ENCODE measurements at regions not wholly inside any gene's neighbourhood (a gene's known extent, or its start where the extent isn't known, plus 50 kb on each side); places are given as distances from the start of the nearest gene placed in this dataset.

GRCh38 chr2:234739061-234739460 is 212.8 kb upstream of the SH3BP4 start:
- H3K4me3 ChIP-seq (ENCODE audit: low read depth, low read length) = no peak overlapping the region
- no peak for DNase-seq (ENCODE audit: low read depth)
- TF ChIP-seq POLR2A (IDR thresholded peaks at IDR 0.05; ENCODE audit: extremely low read depth, insufficient read length) (no peak), MAX (IDR thresholded peaks at IDR 0.05; ENCODE audit: low read depth, low read length) (no peak), CTCF (IDR thresholded peaks at IDR 0.05; ENCODE audit: low read depth, low read length) (no peak), MYC (IDR thresholded peaks at IDR 0.05; ENCODE audit: low read depth, low read length) (no peak)

GRCh38 chr2:234735829-234736228 is 216.0 kb upstream of the SH3BP4 start:
- H3K4me3 ChIP-seq (ENCODE audit: low read depth, low read length) = no peak overlapping the region
- TF ChIP-seq MYC (IDR thresholded peaks at IDR 0.05; ENCODE audit: low read depth, low read length) (no peak), MAX (IDR thresholded peaks at IDR 0.05; ENCODE audit: low read depth, low read length) (no peak), CTCF (IDR thresholded peaks at IDR 0.05; ENCODE audit: low read depth, low read length) (no peak), POLR2A (IDR thresholded peaks at IDR 0.05; ENCODE audit: extremely low read depth, insufficient read length) (no peak)
- no peak for DNase-seq (ENCODE audit: low read depth)

- no peak overlapping the region for H3K4me3 ChIP-seq (ENCODE audit: low read depth, low read length)
- DNase-seq (ENCODE audit: low read depth) = no peak
- TF ChIP-seq MAX (IDR thresholded peaks at IDR 0.05; ENCODE audit: low read depth, low read length) (no peak), POLR2A (IDR thresholded peaks at IDR 0.05; ENCODE audit: extremely low read depth, insufficient read length) (no peak), MYC (IDR thresholded peaks at IDR 0.05; ENCODE audit: low read depth, low read length) (no peak), CTCF (IDR thresholded peaks at IDR 0.05; ENCODE audit: low read depth, low read length) (no peak)
Observed at GRCh38 chr2:234733795-234734600, 217.8 kb upstream of the SH3BP4 start.

GRCh38 chr2:234733093-234733489 is 218.7 kb upstream of the SH3BP4 start:
- DNase-seq (ENCODE audit: low read depth) = no peak
- no peak for TF ChIP-seq CTCF (IDR thresholded peaks at IDR 0.05; ENCODE audit: low read depth, low read length)
- TF ChIP-seq POLR2A (IDR thresholded peaks at IDR 0.05; ENCODE audit: extremely low read depth, insufficient read length) = no peak
- no peak for TF ChIP-seq MYC (IDR thresholded peaks at IDR 0.05; ENCODE audit: low read depth, low read length)
- no peak for TF ChIP-seq MAX (IDR thresholded peaks at IDR 0.05; ENCODE audit: low read depth, low read length)
- no peak overlapping the region for H3K4me3 ChIP-seq (ENCODE audit: low read depth, low read length)

GRCh38 chr2:234732404-234733092 is 219.3 kb upstream of the SH3BP4 start:
- TF ChIP-seq MYC (IDR thresholded peaks at IDR 0.05; ENCODE audit: low read depth, low read length) (no peak), POLR2A (IDR thresholded peaks at IDR 0.05; ENCODE audit: extremely low read depth, insufficient read length) (no peak), MAX (IDR thresholded peaks at IDR 0.05; ENCODE audit: low read depth, low read length) (no peak), CTCF (IDR thresholded peaks at IDR 0.05; ENCODE audit: low read depth, low read length) (no peak)
- no peak overlapping the region for H3K4me3 ChIP-seq (ENCODE audit: low read depth, low read length)
- DNase-seq (ENCODE audit: low read depth) = no peak
